ENCODE measurements at regions not wholly inside any gene's neighbourhood (a gene's known extent, or its start where the extent isn't known, plus 50 kb on each side); places are given as distances from the start of the nearest gene placed in this dataset.

DNA sequence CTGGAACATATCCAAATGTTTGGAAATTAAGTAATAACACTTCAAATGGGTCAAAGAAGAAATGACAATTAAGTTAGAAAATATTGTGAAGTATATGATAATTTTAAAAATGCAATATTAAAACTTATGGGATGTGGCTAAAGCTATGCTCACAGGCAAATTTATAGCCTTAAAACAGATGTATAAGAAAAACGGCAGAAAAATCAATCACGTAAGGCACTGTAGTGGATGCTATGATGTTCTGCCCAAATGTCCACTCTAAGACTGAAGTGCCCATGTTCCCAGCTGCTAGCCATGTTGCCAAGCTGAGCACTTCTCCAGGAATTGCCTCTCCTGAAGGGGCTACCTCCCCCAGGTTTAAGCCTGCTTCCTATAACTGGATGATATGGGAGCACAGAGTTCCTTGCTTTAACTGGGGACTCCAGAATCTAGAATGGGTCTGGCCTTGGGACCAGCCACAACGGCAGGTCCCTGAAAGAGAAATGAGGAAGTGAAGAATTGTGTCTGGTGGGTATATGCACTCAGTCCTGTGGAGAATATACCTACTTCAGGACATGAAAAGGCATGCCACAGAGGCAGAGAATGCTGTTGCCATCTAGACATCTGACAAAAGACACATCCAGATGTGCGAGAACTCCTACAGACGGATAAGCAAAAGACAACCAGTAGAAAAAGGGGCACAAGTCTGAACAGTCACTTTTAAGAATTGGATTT, 78.2 kb upstream of the RXRA start:
- TF ChIP-seq ZFX (IDR thresholded peaks at IDR 0.05; ENCODE audit: borderline replicate concordance): no peak
- TF ChIP-seq, protein P1, sequence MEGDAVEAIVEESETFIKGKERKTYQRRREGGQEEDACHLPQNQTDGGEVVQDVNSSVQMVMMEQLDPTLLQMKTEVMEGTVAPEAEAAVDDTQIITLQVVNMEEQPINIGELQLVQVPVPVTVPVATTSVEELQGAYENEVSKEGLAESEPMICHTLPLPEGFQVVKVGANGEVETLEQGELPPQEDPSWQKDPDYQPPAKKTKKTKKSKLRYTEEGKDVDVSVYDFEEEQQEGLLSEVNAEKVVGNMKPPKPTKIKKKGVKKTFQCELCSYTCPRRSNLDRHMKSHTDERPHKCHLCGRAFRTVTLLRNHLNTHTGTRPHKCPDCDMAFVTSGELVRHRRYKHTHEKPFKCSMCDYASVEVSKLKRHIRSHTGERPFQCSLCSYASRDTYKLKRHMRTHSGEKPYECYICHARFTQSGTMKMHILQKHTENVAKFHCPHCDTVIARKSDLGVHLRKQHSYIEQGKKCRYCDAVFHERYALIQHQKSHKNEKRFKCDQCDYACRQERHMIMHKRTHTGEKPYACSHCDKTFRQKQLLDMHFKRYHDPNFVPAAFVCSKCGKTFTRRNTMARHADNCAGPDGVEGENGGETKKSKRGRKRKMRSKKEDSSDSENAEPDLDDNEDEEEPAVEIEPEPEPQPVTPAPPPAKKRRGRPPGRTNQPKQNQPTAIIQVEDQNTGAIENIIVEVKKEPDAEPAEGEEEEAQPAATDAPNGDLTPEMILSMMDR (IDR thresholded peaks at IDR 0.05): no peak
- H3K27ac ChIP-seq: no peak overlapping the region

DNA sequence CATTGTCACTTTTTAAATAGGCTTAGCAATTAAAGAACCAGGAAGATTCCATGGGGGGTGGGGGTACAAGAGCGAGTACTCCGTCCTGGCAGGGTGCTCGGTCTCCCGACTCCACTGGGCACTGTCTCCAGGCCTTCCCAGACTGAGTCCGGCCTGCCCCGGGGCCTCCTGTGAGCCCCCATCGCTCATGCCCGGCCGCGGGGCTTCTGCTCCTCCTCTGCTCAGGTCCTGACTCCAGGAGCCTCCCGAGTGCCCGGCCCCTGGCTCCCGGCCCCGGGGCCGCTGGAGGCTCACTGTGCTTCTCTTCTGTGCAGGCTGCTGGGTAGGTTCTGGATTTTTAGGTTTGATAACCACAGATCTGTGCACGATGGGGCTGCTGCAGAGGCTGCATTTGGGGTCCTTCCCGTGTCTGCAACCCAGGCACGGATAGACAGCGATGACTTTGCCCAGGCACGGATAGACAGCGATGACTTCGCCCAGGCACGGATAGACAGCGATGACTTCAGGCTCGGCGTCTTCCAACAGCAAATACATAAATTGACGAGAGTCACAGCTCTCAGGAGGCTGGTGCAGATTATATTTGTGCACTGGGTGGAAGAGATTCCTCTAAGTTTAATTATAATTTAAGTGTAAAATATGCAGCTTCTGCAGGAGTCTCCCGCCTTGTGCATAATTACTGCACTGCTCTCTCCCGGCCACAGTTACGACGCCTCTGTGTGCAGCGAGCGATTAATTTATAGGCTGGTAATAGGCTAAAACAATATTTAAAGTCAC, 74.8 kb upstream of the RXRA start:
- H3K27ac ChIP-seq: no peak overlapping the region
- TF ChIP-seq, protein P1 (IDR thresholded peaks at IDR 0.05): no peak
- TF ChIP-seq ZFX (IDR thresholded peaks at IDR 0.05; ENCODE audit: borderline replicate concordance): no peak

DNA sequence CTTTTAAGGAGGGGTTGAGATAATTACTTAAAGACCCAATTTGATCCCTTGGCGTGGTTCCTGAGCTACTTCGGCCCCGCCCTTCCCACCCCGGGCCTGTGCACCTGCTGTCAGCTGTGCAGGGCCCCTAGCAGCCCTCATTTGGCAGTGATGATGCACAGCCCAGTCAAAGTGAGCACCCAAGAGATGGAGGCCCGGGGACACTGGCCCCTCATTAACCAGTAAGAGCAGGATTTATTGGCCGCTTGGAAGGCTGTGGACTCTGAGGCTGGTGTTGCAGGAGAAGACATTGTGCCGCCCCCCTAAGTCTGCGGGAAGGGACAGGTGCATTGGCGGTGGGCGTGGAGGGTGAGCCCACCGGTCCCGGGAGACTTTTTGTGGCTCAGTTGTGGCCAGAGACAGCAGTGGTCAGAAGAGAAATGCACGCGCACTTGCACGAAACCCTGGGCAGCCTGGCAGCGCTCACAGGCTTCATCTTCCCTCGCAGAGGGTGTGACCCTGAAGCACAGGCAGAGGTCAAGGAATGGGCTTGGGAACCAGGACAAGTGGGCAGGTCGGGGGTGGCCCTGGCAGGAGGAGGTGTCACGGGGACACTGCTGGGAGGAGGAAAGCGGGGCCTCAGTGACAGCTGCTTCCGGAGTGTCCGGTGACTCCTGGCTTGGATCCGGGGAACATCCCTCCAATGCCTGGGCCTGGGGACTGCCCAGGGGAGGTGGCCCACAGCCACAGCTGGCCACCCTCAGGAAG, 74.0 kb upstream of the RXRA start:
- no peak overlapping the region for H3K27ac ChIP-seq
- TF ChIP-seq ZFX (IDR thresholded peaks at IDR 0.05; ENCODE audit: borderline replicate concordance): no peak
- TF ChIP-seq, protein P1 (IDR thresholded peaks at IDR 0.05): no peak

GRCh38 chr9:134253606-134254205, 72.5 kb upstream of the RXRA start:
- no peak for TF ChIP-seq ZFX (IDR thresholded peaks at IDR 0.05; ENCODE audit: borderline replicate concordance)
- TF ChIP-seq, protein P1 (IDR thresholded peaks at IDR 0.05): no peak
- no peak overlapping the region for H3K27ac ChIP-seq

DNA sequence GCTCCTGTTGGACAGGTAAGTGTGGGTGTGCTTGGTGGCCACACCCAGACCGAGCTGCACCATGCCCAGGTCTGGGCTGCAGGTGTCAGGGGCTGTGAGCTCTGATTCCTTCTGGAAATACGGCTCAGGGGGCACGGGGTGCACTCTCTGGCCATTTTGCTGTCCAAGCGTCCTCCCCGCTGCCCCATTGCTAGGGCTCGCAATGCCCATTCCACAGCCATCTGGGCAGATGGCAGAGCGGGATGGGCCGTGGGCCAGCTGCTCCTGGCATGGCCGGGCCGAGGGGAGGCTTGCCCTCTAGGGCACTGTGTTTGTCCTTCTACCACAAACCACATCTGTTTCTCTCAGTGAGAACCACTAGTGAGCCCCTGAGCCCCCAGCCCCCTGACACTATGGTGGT, 67.9 kb upstream of the RXRA start:
- no peak overlapping the region for H3K27ac ChIP-seq
- TF ChIP-seq ZFX (IDR thresholded peaks at IDR 0.05; ENCODE audit: borderline replicate concordance): no peak
- TF ChIP-seq, protein P1 (IDR thresholded peaks at IDR 0.05): no peak

DNA sequence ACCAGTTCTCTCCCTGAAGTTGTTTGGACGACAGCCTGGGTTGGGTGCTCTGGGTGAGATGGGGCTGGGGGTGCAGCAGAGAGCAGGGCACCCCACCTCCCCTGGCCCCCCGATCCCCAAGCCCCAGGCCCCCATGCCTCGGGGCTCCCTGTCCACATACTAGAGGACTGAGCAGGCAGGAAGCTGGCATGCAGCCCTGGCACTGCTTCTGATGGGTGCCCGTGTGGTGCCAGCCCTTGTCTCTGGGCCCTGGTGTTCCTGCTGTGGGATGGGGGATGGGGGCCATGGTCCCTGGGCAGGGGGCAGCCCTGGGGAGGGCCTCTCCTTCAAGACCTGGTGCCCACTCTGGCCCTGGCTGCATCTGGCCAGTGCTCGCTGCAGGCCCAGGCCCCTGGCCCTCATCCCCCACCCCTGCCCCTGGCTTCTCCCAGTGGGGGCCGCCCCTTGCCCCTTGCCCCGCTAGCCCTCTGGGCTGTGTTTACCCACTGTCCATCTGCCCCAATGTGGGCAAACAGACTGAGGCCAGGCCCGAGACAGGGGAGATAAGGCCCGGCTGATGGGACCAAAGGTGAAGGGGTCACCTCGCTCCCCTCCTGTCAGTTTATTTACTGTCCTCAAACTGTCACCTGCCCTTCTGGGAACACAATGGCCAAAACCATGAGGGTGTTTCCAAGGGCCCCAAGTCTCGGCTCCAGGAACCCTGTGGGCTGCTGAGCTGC, 67.3 kb upstream of the RXRA start:
- no peak for TF ChIP-seq ZFX (IDR thresholded peaks at IDR 0.05; ENCODE audit: borderline replicate concordance)
- TF ChIP-seq, protein P1 (IDR thresholded peaks at IDR 0.05): no peak
- no peak overlapping the region for H3K27ac ChIP-seq

Data from 22Rv1 (cell line).